ENCODE measurements at regions not wholly inside any gene's neighbourhood (a gene's known extent, or its start where the extent isn't known, plus 50 kb on each side); places are given as distances from the start of the nearest gene placed in this dataset.

DNA sequence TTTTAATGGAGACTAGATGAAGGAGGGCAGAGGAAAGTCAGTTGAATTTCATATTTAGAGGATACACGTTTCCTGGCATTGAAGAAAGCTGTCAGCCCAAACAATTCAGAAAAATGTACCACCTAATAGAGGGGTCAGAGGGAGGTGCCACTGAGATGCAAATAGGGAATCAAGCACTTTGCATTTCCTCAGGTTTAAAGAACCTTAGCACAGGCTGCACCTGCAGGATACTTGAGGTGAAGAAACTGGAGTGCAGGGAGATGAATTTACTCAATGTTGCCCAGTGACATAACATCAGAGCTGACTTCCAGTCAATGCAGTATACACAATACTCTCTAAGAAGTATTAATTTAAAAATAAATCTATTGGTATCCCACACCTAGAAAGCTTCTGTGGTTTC lies 67.0 kb upstream of the MAST4 start:
- Histone ChIP-seq H3K9ac (ENCODE audit: low read depth, low read length) (no peak overlapping the region), H3K4me1 (ENCODE audit: control insufficient read depth, insufficient read depth, low read length) (no peaks in the 10 kb centered on the region), H3K4me3 (ENCODE audit: low read length) (no peak overlapping the region), H3K27me3 (ENCODE audit: control insufficient read depth, insufficient read depth, low read length) (peaks cover 9% of the 10 kb centered on the region), H3K4me2 (ENCODE audit: low read length) (no peak overlapping the region), H3K36me3 (ENCODE audit: insufficient read depth, low read length) (no peaks in the 10 kb centered on the region), H3K9me3 (replicated peaks; ENCODE audit: low read length) (no peaks in the 10 kb centered on the region)

DNA sequence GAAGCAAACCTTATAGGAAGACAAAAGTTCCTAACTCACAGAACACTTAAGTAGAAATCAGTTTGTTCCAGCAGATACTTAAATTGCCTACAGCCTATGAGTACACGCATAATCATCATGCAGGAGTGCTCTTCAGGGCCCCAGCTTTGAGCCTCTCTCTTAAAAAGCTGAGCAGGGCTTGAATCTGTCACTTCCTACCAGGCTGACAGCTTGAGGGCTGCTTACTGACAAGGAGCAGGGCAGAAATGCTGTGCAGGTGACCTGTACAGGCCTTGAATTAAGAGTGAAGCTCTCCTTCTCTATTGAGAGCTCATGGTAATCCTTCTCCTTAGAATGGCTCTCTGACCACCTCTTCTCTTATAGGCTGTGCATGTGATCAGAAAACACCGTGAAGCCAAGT lies 66.5 kb upstream of the MAST4 start:
- H3K4me1 ChIP-seq (ENCODE audit: control insufficient read depth, insufficient read depth, low read length) = no peaks in the 10 kb centered on the region
- H3K9ac ChIP-seq (ENCODE audit: low read depth, low read length) = no peak overlapping the region
- H3K9me3 ChIP-seq (replicated peaks; ENCODE audit: low read length) = no peaks in the 10 kb centered on the region
- H3K4me3 ChIP-seq (ENCODE audit: low read length) = no peak overlapping the region
- H3K27me3 ChIP-seq (ENCODE audit: control insufficient read depth, insufficient read depth, low read length) = peaks cover 9% of the 10 kb centered on the region
- H3K4me2 ChIP-seq (ENCODE audit: low read length) = no peak overlapping the region
- no peaks in the 10 kb centered on the region for H3K36me3 ChIP-seq (ENCODE audit: insufficient read depth, low read length)

DNA sequence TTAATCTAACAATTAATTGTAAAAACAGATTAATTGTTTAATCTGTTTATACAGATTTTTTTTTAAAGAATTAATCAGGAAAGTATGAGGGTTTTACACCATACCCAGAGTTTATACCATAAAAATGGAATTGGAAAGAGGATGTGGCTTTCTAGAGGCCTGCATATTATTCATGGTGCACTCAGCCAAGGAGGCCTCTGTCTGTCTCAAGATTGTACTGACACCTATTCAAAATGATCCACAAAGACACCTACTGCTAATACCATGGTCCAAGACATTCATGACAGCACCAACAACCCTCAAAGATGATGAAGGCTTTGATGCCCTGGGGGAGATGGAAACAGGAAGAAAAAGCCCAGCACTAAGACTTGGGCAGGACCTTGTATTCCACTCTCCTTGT lies 58.1 kb upstream of the MAST4 start:
- Histone ChIP-seq H3K36me3 (ENCODE audit: insufficient read depth, low read length) (no peaks in the 10 kb centered on the region), H3K4me3 (ENCODE audit: low read length) (no peak overlapping the region), H3K27me3 (ENCODE audit: control insufficient read depth, insufficient read depth, low read length) (peaks cover 4% of the 10 kb centered on the region), H3K4me2 (ENCODE audit: low read length) (no peak overlapping the region), H3K4me1 (ENCODE audit: control insufficient read depth, insufficient read depth, low read length) (no peaks in the 10 kb centered on the region), H3K9ac (ENCODE audit: low read depth, low read length) (no peak overlapping the region), H3K9me3 (replicated peaks; ENCODE audit: low read length) (no peaks in the 10 kb centered on the region)

DNA sequence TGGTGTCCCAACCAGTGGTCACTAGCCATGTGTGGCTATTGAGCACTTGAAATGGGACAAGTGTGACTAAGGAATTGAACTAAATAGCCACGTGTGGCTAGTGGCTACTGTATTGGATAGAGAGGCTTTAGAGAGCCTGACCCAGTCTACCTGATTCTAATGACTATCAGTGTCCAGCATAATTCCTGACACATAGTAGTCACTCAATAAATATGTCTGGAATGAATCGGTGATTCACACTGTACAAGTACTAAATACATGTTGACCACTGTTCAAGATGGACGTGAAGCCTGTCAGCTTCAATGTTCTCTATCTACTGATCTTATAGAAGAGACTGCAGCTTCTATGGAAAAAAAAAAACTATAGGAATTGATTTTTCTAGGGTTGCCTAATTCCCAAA lies 57.7 kb upstream of the MAST4 start:
- Histone ChIP-seq H3K9me3 (replicated peaks; ENCODE audit: low read length) (no peaks in the 10 kb centered on the region), H3K4me1 (ENCODE audit: control insufficient read depth, insufficient read depth, low read length) (no peaks in the 10 kb centered on the region), H3K4me3 (ENCODE audit: low read length) (no peak overlapping the region), H3K4me2 (ENCODE audit: low read length) (no peak overlapping the region), H3K36me3 (ENCODE audit: insufficient read depth, low read length) (no peaks in the 10 kb centered on the region), H3K9ac (ENCODE audit: low read depth, low read length) (no peak overlapping the region), H3K27me3 (ENCODE audit: control insufficient read depth, insufficient read depth, low read length) (peaks cover 4% of the 10 kb centered on the region)

DNA sequence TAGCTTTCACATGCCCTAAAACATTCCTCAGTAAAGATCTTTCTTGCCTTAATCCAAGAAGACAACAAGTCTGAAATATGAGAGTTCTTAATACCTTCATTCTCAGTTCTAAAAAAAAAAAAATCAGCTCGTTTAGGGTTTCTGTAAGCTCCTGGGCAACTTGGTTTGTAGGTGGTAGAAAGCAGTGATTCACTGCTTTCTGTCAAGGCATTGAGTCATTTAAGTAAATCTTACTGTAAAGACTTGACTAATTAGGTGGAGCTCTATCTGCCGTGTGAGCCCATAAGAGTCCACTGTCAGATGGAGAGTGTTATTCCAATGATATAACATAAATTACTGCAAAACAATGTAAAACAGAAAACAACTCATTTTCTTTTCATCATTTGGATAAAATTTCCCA lies 56.1 kb upstream of the MAST4 start:
- no peak overlapping the region for H3K4me3 ChIP-seq (ENCODE audit: low read length)
- no peak overlapping the region for H3K9ac ChIP-seq (ENCODE audit: low read depth, low read length)
- H3K4me1 ChIP-seq (ENCODE audit: control insufficient read depth, insufficient read depth, low read length) = no peaks in the 10 kb centered on the region

DNA sequence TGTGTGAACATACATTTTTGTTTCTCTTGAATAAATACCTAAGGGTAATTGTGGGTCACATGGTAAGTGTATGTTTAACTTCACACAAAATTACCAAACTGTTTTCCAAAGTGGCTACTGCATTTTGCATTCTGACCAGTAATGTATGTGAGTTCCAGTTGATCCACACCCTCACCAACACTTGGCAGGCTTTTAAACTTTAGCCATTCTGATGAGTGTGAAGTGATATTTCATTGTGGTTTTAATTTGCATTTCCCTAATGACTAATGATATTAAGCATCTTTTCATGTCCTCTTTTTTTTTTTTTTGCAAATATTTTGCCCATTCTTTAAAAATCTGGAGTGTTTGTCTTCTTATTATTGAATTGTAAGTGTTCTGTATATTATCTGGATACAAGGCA lies 53.5 kb upstream of the MAST4 start:
- Histone ChIP-seq H3K9ac (ENCODE audit: low read depth, low read length) (no peak overlapping the region), H3K36me3 (ENCODE audit: insufficient read depth, low read length) (no peaks in the 10 kb centered on the region), H3K9me3 (replicated peaks; ENCODE audit: low read length) (no peaks in the 10 kb centered on the region), H3K4me1 (ENCODE audit: control insufficient read depth, insufficient read depth, low read length) (no peaks in the 10 kb centered on the region), H3K4me2 (ENCODE audit: low read length) (no peak overlapping the region), H3K27me3 (ENCODE audit: control insufficient read depth, insufficient read depth, low read length) (no peaks in the 10 kb centered on the region), H3K4me3 (ENCODE audit: low read length) (no peak overlapping the region)

More for the DNA sequence above, 56.1 kb upstream of the MAST4 start:
- no peaks in the 10 kb centered on the region for H3K9me3 ChIP-seq (replicated peaks; ENCODE audit: low read length)
- no peaks in the 10 kb centered on the region for H3K36me3 ChIP-seq (ENCODE audit: insufficient read depth, low read length)
- peaks cover 2% of the 10 kb centered on the region for H3K27me3 ChIP-seq (ENCODE audit: control insufficient read depth, insufficient read depth, low read length)
- no peak overlapping the region for H3K4me2 ChIP-seq (ENCODE audit: low read length)

Data from skeletal muscle satellite cell (primary cell).